Liver (tissue), 3 donors: ENCODE measurements at regions not wholly inside any gene's neighbourhood (a gene's known extent, or its start where the extent isn't known, plus 50 kb on each side); places are given as distances from the start of the nearest gene placed in this dataset.

Experiments used
- CTCF ChIP-seq: fragments of 150-350 bp; IDR thresholded peaks from 2 replicates; pipeline ENCODE4 v1.5.1; 2017; ENCODE audit warnings: improper control_type of control experiment, low read depth, low read length; ENCODE audit not compliant: missing input control
- GABPA ChIP-seq, 2 donors: IDR thresholded peaks in 1 of 2; conservative IDR thresholded peaks in 1 of 2; 2 replicates each; pipeline ENCODE4 v1.6.1; 2016; ENCODE audit warnings: antibody characterized with exemption in 2 of 2, mild to moderate bottlenecking in 1 of 2, moderate library complexity in 1 of 2
- JUND ChIP-seq, 2 donors: IDR thresholded peaks; 2 replicates each; pipeline ENCODE4 v1.6.1; 2016; ENCODE audit warnings: antibody characterized with exemption in 2 of 2
- RAD21 ChIP-seq, 2 donors: IDR thresholded peaks; 2 replicates each; pipeline ENCODE4 v1.6.1; 2016; ENCODE audit warnings: antibody characterized with exemption in 2 of 2, mild to moderate bottlenecking in 2 of 2
- SP1 ChIP-seq: IDR thresholded peaks from 2 replicates; pipeline ENCODE4 v1.6.1; 2018; ENCODE audit warnings: antibody characterized with exemption, mild to moderate bottlenecking
- YY1 ChIP-seq: IDR thresholded peaks from 2 replicates; pipeline ENCODE4 v1.6.1; 2016; ENCODE audit warnings: antibody characterized with exemption, mild to moderate bottlenecking
- donor health status: healthy.
- donor health status: healthy.

DNA sequence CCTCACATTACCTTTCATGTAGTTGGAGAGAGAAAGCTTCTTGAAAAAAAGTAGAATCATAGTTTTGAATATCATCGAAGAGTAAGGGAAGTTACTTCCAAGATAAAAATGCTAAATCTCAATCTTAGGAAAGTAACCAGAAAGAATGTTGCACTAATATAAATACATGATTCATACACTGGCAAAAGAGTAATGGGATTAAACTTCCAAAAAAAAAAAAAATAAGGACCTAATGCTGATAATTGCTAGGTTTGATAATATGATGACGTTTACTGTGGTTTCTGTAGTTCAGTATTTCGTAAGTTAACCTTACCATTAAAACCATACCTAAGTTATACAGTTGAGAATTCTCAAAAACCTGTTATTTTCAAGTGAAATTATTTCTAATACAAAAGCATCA lies 573.8 kb upstream of the CDH9 start:
- TF ChIP-seq CTCF: no peak
- TF ChIP-seq SP1: no peak
- TF ChIP-seq JUND (IDR thresholded peaks at IDR 0.05): no peak
- TF ChIP-seq RAD21 (IDR thresholded peaks at IDR 0.05): no peak
- no peak for TF ChIP-seq GABPA (IDR thresholded peaks at IDR 0.05 in 1 of 2, conservative IDR thresholded peaks at IDR 0.05 in 1 of 2)
- no peak for TF ChIP-seq YY1
